ENCODE measurements at regions not wholly inside any gene's neighbourhood (a gene's known extent, or its start where the extent isn't known, plus 50 kb on each side); places are given as distances from the start of the nearest gene placed in this dataset.
A peak's percentile ranks its signal among the peaks of the same experiment; 100 is the strongest.
"Not testable (repeated sequence)": the region's sequence is repeated elsewhere in the genome, so short reads cannot be mapped to it uniquely, and the experiment has no call there.

DNA sequence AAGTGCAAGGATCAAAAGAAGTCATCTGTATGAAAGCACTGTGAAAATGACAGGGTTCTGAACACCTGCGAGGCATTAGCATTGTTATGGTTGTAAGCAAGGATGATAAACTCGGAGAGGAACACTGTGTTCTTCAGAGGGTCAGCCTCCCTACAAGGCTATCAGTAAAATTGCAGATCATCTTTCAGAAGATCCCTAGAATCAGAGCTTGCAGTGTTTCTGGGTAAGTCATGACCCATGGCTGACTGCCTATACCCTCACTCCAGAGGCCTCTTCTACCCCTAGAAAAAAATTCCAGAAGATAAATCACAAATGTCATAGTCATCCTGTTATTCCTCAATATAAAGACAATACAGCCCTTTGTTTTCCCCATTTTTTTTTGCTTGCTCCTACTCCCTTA, 292.6 kb downstream of the DMAC1 start:
- in situ Hi-C loops (cut with HindIII; ENCODE audit: low sequenced_read_pairs): no loop called here
- DNase-seq (ENCODE audit: low spot score): no peak

DNA sequence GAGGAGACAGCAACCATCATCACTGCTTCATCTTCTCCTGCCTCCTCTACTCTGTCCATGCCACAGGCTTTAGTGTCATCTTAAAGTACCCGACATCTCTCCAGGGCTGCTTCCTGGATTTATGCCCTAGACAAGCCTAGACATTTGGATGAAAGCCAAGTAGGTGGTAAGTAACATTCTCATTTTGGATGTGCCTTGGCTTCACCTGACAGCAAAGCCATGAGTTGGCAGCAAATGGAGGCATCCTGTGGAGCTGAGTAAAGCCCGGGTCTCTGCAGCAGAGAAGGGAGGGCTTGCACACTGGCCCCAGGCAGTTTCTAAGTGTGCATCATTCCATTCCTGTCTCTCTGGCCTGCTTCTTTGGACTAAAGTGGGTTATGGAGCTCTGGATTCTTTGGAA, 299.1 kb downstream of the DMAC1 start:
- DNase-seq (ENCODE audit: low spot score): peak; percentile 81
- in situ Hi-C loops (cut with HindIII; ENCODE audit: low sequenced_read_pairs): no loop called here

DNA sequence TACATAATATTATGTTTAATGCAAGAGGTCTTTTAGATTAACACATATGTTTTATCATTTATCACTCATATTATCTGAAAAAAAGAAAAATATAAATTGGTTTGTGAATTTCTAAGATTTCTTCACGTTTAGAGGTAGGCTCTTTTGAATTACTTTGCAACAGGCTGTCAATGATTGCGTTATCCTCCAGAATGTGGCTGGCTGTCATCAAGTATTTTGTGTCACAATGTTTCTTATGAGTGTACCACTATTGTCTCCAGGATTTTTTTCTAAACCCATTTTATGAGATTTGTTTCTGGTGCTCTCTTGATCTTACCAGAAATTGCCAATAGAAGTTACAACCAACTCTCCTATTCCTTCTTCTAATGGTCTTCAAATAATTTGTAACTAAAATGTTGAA, 307.9 kb downstream of the DMAC1 start:
- in situ Hi-C loops (cut with HindIII; ENCODE audit: low sequenced_read_pairs): no loop called here
- no peak for DNase-seq (ENCODE audit: low spot score)

DNA sequence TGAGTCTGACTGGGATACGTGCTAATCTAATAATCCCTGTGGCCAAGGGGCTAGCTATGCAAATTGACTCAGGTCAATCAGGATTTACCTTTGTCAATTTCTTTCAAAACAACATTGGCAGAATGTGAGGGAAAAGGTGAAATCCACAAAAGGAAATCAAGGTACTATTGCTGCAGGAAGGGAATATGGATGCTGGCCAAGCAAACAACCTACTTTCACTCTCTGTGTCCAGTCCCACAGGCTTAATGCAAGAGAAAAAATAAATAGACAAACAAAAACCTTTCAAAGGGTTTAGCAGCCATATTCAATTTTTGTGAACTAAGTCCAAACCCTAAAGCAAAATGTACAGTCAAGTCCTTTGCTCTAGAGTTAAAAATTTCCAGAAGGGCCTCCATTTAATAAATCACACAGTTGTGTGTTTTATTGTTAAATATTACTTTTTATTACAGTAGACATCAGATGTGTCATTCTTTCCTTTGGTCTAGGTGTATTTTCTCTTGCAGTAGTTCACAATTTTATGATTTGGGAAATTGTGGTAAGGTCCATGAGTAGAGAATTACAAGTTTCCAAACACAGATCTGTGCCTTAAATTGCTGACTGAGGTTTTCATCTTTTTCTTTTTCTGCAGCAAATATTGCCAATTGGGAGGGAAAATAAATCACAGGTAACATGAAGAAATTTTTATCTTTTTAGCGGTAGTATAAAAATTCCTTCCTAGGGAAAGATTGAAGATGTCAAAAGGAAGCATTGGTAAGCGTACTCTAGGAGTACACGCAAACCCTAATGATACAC, 309.1 kb downstream of the DMAC1 start:
- DNase-seq (ENCODE audit: low spot score): peak; percentile 4
- in situ Hi-C loops (cut with HindIII; ENCODE audit: low sequenced_read_pairs): no loop called here

DNA sequence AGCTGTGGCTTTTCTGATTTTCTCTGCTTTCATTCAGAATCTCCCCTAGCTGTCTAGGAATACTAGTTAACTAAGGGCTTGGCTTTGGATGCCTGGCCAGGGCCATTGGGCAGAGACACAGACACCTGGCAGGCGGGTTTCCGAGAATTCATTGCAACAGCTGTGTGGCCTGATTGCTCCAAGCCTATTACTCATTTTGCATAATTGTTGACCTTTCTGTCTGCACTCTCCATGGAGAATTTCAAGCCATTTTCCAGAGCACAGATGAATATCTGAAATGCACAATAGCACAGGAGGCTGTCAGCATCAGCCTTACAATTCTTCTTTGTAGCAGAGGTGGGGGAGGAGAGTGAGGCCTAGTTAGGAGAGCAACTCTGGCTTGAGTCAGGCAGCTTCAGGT, 310.5 kb downstream of the DMAC1 start:
- DNase-seq (ENCODE audit: low spot score): no peak
- in situ Hi-C loops (cut with HindIII; ENCODE audit: low sequenced_read_pairs): no loop called here

DNA sequence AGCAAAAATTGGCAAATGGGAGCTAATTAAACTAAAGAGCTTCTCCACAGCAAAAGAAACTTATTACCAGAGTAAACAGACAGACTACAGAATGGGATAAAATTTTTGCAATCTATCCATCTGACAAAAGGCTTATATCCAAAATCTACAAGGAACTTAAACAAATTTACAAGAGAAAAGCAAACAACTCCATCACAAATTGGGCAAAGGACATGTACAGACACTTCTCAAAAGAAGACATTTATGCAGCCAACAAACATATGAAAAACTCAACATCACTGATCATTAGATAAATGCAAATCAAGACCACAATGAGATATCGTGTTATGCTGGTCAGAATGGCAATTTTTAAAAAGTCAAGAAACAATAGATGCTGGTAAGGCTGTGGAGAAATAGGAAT, 315.6 kb downstream of the DMAC1 start:
- in situ Hi-C loops (cut with HindIII; ENCODE audit: low sequenced_read_pairs); DNase-seq (ENCODE audit: low spot score): not testable (repeated sequence)

DNA sequence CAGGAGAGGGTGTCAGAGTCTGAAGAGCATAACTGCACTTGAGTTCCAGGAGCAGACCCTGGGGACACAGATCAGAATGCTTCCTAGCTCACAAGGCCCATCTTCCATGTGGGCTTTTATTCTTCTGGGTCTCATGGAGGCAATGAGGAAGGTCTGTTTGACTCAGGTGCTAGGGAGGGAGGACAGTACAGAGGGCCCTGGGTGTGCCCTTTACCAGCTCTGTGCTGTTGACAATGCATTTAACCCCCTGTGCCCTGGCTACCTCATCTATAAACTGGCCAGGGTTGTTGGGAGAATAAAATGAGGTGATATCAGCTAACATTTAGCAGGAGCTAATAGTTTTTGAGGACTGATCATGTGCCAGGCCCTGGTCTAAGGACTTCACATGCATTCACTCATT, 318.0 kb downstream of the DMAC1 start:
- in situ Hi-C loops (cut with HindIII; ENCODE audit: low sequenced_read_pairs): no loop called here
- DNase-seq (ENCODE audit: low spot score): no peak

DNA sequence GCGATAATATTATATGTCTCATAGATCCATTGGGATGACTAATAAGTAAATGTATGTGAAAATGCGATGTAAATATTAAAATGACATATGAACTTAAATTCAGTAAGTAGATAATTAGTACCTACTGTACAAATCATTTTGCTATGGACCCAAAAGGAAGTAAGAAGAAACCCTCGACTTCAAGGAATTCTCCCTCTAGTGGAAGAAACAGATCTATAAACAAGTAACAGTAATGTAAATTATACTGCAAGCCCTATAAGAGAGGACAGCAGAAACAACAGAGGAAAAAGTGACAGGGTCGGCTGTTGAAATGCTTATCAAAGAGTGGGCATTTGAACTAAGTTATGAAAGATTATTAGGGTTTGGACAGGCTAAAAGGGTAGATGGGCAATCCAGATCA, 320.3 kb downstream of the DMAC1 start:
- no peak for DNase-seq (ENCODE audit: low spot score)
- in situ Hi-C loops (cut with HindIII; ENCODE audit: low sequenced_read_pairs): no loop called here

DNA sequence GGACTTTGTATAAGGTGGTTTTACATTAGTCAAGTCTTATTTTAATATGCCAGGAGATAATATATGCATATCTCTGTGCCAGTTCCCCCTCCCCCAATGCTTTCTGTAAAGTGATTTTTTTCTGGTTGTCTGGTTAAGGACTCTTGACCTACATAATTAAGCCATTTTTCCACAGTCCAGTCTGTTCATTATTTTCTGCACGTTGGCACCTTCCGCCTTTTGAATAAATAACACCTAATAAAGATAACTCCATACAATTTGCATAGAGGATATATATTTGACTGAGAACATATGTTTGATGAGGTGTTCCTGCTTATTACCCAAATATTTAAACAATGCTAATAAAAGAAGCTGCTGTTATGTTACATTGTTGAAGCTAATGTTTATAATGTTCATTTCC, 320.9 kb downstream of the DMAC1 start:
- no peak for DNase-seq (ENCODE audit: low spot score)
- in situ Hi-C loops (cut with HindIII; ENCODE audit: low sequenced_read_pairs): no loop called here

DNA sequence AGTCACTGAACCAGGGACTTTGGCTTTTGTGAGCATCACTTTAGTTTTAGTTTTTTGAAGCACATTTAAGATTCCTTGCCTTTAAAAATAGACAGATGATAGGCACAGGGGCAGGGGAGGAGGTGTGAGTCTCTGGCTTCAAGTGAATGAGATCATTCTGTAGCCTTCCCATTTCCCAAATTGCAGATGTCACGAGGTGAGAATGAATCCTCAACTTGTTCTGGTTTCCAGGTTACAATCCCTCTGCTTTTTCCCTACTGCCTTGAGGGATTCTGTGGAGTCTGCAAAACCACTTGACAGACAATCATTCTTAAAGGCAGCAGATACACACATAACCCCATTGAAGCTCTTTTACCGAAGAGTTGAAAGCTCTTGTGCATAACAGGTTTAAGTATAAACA, 332.4 kb downstream of the DMAC1 start:
- in situ Hi-C loops (cut with HindIII; ENCODE audit: low sequenced_read_pairs): no loop called here
- no peak for DNase-seq (ENCODE audit: low spot score)

DNA sequence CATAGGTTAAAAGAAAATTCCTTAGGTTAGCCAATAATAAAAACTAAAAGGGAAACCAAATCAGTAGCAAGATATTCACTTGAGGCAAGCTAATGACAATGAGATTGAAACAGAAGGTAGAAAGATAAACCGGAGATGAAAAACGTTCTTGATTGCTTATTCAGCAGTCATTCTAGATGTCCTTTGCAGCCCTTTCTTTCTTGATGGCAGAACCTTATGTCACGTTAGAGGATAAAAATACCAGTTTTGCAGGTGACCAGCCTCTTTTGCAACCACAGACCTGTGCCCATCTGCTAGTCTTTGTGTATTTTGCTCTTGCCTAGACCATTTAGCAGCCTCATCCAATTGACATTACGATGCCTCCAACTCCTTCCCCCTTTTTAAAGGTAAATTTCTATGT, 337.8 kb downstream of the DMAC1 start:
- in situ Hi-C loops (cut with HindIII; ENCODE audit: low sequenced_read_pairs): no loop called here
- DNase-seq (ENCODE audit: low spot score): peak; percentile 47

DNA sequence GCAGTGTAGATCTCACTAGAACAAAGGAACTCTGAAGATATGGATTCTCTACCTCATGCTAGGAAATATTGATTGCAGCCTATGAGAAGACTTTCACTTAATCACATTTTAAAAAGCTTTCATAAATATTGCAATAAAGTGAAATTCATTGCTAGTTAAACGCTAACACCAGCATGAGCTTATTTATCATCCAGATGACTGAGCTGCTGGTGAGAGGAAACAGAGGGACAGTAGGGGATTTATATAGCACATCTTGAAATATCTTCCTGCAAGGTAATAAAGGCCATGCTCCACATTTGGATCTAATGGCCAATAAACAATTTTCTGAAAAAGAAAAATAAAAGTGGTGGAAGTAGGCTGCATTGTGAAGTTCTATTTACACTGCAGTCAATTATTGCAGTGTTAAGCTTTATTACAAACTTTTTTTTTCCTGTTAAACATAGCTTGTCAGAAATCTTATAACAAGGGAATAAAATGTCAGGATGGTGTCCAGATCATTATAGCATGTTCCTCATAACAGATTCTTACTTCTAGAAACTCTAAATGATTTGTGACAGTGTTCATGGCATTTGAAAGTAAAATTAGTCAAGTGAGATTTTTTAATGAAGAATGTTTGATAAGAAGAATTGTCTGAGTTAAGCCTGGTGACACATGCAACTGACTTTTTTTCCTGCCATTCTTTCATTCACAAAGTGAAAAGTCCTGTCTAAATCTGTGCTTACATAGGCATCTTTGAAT, 342.6 kb downstream of the DMAC1 start:
- no peak for DNase-seq (ENCODE audit: low spot score)
- in situ Hi-C loops (cut with HindIII; ENCODE audit: low sequenced_read_pairs): no loop called here

DNA sequence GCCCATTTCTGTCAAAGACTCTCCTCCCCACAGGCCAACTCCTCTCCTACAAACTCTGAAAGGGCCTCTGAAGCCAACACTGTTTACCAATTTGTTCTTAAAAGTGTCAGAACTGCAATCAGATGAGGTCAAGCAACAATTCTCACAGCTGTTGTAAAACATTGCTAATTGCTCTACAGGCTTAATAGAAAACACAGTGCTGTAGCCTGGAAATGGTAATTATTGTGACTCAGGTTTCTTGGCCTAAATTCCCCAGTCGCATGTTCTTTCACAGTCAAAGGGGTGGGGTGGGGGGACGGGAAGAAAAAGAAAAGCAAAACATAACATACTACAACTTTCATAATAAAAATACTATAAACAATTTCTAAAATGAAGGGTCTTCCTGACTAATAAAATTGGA, 343.2 kb downstream of the DMAC1 start:
- no peak for DNase-seq (ENCODE audit: low spot score)
- in situ Hi-C loops (cut with HindIII; ENCODE audit: low sequenced_read_pairs): no loop called here

DNA sequence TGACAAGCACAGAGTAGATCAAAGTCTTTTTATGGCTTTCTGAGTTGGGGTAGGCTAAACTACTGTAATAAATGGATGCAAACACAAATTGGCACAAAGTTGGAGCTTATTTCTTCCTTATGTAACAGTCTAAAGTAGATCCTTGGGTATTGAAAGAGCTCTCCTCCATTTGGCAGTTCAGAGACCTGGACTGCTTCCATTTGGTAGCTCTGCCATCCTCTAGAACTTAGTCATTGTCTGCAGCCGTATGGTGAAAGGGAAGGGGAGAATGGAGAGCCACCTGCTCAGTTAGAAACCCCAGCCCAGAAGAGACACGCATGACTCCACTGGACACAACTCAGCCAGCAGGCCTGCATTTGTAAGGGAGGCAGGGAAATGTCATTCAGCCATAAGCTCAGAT, 345.0 kb downstream of the DMAC1 start:
- peak; percentile 84 for DNase-seq (ENCODE audit: low spot score)
- in situ Hi-C loops (cut with HindIII; ENCODE audit: low sequenced_read_pairs): no loop called here

DNA sequence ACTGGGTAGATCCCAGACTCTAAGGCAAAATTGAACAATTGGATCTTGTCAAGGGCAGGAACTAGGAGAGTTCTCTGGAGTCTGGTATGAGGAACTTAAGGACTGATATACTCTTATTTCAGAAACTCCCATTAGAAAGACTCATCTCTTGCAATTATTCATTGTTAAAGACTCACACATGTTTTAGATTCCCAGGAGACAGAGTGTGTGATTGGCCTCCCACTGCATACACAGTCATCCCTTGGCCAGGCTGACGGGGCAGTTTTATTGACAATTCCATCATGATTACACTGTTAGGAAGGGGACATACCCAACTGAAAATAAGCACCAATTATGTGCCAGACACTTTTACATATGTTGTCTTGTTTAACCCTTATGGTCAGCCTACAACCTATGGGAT, 347.2 kb downstream of the DMAC1 start:
- in situ Hi-C loops (cut with HindIII; ENCODE audit: low sequenced_read_pairs): no loop called here
- no peak for DNase-seq (ENCODE audit: low spot score)

DNA sequence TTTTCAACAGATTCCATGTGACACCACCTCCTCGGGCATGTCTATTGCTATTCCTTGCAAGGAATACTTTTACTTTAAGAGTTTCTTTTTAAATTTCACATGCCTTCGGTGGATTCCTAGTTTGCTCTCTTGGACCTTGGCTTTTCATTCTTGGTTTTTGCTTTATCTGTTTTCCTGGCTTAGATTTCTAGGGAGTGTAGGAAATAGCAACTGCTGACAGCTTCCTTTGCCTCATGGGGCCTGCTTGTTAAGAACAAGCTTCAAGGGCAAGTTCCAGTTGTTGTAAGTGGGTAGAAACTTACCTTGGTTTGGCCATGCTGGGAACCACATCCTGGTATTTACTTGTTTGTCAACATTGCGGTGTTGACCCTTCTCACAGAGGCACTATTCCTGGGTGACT, 348.5 kb downstream of the DMAC1 start:
- in situ Hi-C loops (cut with HindIII; ENCODE audit: low sequenced_read_pairs): no loop called here
- no peak for DNase-seq (ENCODE audit: low spot score)

DNA sequence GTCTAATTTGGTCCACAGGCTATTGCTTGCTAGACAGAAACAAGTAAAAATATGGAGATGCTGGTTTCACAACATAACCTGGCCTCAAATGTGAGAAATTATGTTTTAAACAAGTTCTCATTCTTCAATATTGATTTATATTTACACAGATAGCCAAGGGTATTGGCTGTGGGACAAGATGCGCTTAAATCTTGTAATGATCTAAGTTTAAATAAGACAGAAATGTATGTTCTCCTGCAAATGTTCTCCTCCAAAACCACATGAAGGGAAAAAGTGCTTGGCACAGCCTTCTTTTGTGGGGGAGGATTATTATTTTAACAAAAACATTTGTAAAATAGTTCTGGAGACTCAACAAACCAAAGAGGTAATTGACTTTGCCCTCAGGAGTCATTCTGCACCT, 356.0 kb downstream of the DMAC1 start:
- in situ Hi-C loops (cut with HindIII; ENCODE audit: low sequenced_read_pairs): no loop called here
- DNase-seq (ENCODE audit: low spot score): no peak

DNA sequence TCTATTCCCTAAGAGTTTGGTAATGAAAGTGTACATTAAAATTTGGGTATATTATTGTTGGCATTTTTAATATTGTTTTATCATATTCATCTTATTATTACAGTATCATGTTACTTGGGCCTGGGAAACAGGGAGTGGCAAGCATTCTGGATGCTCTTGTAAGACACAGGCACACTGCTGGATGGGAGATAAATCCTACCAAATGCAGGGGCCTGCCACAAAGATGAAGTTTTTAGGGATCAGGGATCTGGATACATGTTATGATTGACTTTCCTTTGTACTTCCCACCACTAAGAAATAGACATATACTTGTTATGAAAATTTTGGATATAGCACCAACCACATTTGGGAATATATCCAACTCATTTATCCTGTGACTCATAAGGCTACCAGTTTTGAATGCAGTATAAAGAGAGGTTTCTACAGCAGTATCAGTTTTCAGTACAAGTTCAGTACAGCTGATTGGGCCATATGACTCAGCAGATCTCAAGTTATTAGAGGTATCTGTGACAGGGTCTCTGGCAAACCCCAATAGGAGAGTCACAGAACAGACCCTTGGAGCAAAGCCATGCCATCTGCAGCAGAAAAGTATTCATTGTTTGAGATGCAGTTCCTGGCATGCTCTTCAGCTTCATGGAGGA, 360.1 kb downstream of the DMAC1 start:
- no peak for DNase-seq (ENCODE audit: low spot score)
- in situ Hi-C loops (cut with HindIII; ENCODE audit: low sequenced_read_pairs): no loop called here

DNA sequence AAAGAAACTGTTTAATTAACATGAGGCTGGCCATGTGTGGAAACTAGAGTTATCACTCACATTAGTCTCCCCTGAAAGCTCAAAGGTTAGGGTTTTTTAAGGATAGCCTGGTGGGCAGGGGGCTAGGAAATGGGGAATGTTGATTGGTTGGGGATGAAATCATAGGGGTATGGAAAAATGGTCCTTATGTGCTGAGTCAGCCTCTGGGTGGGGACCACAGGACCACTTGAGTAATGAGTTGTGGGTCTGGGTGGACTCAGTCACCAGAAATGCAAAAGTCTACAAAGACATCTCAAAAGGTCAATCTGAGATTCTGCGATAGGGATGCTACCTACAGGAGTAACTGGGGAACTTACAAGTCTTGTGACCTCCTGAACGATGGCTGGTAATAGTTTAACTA, 362.8 kb downstream of the DMAC1 start:
- DNase-seq (ENCODE audit: low spot score): no peak
- in situ Hi-C loops (cut with HindIII; ENCODE audit: low sequenced_read_pairs): no loop called here

DNA sequence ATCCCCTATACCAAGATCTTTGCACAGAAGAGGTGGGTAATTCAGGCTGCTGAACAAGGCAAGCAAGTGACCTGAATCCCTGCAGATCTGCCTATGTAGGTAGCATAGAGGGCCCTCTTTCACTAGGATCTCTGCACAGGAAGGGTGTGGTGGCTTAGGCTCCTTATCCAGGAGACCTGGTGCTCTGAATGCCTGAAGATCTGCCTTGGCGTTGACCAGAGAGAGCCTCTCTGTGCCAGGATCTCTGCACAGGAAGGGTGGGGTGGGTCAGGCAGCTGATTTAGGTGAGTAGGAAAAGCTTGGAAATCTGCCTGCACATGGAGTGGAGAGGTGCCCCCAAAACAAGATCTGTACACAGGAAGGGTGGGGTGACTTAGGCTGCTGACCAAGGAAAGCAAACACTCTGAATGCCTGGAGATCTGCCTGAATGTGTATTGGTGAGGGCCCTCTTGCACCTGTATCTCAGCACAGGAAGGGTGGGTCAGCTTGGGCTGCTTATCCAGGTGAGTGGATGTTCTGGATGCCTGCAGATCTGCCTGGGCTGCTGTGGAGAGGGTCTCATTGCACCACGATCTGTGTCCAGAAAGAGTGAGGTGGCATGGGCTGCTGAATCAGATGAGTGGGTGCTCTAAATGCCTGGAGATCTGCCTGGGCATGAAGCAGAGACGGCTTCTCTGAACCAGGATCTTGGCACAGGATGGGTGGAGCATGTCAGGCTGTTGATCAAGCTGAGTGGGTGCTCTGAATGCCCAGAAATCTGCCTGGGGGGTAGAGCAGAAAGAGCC, 365.9 kb downstream of the DMAC1 start:
- in situ Hi-C loops (cut with HindIII; ENCODE audit: low sequenced_read_pairs): no loop called here
- no peak for DNase-seq (ENCODE audit: low spot score)

Measured in G401 (cell line).